ENCODE measurements at regions not wholly inside any gene's neighbourhood (a gene's known extent, or its start where the extent isn't known, plus 50 kb on each side); places are given as distances from the start of the nearest gene placed in this dataset.

- TF ChIP-seq CTCF (IDR thresholded peaks at IDR 0.05; ENCODE audit: borderline replicate concordance, control extremely low read depth, extremely low read depth, insufficient read depth, missing control alignments), result no peak
- in situ Hi-C loops (cut with MboI; ENCODE audit: low sequenced_read_pairs, unreplicated experiment), result no loop called here
- no peak for DNase-seq (ENCODE audit: low spot score)
Measured at GRCh38 chr21:28794371-28794851, 198.3 kb downstream of the LTN1 start.

- no peak for TF ChIP-seq CTCF (IDR thresholded peaks at IDR 0.05; ENCODE audit: borderline replicate concordance, control extremely low read depth, extremely low read depth, insufficient read depth, missing control alignments)
- no peak for DNase-seq (ENCODE audit: low spot score)
- in situ Hi-C loops (cut with MboI; ENCODE audit: low sequenced_read_pairs, unreplicated experiment), result no loop called here
Measured at GRCh38 chr21:28793043-28793442, 199.6 kb downstream of the LTN1 start.

GRCh38 chr21:28791595-28792282 is 200.9 kb downstream of the LTN1 start:
- in situ Hi-C loops (cut with MboI; ENCODE audit: low sequenced_read_pairs, unreplicated experiment), result no loop called here
- DNase-seq (ENCODE audit: low spot score), result no peak
- no peak for TF ChIP-seq CTCF (IDR thresholded peaks at IDR 0.05; ENCODE audit: borderline replicate concordance, control extremely low read depth, extremely low read depth, insufficient read depth, missing control alignments)

- in situ Hi-C loops (cut with MboI; ENCODE audit: low sequenced_read_pairs, unreplicated experiment), result no loop called here
- DNase-seq (ENCODE audit: low spot score), result no peak
Measured at GRCh38 chr21:28790335-28790734, 202.3 kb downstream of the LTN1 start.

GRCh38 chr21:28789523-28789922 is 203.2 kb downstream of the LTN1 start:
- in situ Hi-C loops (cut with MboI; ENCODE audit: low sequenced_read_pairs, unreplicated experiment), result no loop called here
- no peak for TF ChIP-seq CTCF (IDR thresholded peaks at IDR 0.05; ENCODE audit: borderline replicate concordance, control extremely low read depth, extremely low read depth, insufficient read depth, missing control alignments)
- DNase-seq (ENCODE audit: low spot score), result no peak

More at GRCh38 chr21:28790335-28790734, 202.3 kb downstream of the LTN1 start:
- TF ChIP-seq CTCF (IDR thresholded peaks at IDR 0.05; ENCODE audit: borderline replicate concordance, control extremely low read depth, extremely low read depth, insufficient read depth, missing control alignments), result no peak

GRCh38 chr21:28788030-28788429 is 204.6 kb downstream of the LTN1 start:
- no peak for DNase-seq (ENCODE audit: low spot score)
- no peak for TF ChIP-seq CTCF (IDR thresholded peaks at IDR 0.05; ENCODE audit: borderline replicate concordance, control extremely low read depth, extremely low read depth, insufficient read depth, missing control alignments)
- in situ Hi-C loops (cut with MboI; ENCODE audit: low sequenced_read_pairs, unreplicated experiment), result no loop called here
